Gastroesophageal sphincter (tissue), 4 donors: ENCODE measurements at regions not wholly inside any gene's neighbourhood (a gene's known extent, or its start where the extent isn't known, plus 50 kb on each side); places are given as distances from the start of the nearest gene placed in this dataset.

Source experiments
- ATAC-seq: fragments of 150-250 bp; one replicate; pipeline ENCODE4 v1.9.1; 2016; ENCODE audit warnings: mild to moderate bottlenecking, moderate library complexity
- H3K27ac ChIP-seq, 4 donors: fragments of 200-600 bp; sonication (generic) in 3 of 4; 1 replicate in 3 of 4; 2 replicates in 1 of 4; pipeline ENCODE4 v1.5.1; 2016 to 2019
- H3K27me3 ChIP-seq: fragments of 200-600 bp; sonication (generic); one replicate; pipeline ENCODE4 v1.5.1; 2019
- H3K36me3 ChIP-seq, 2 donors: fragments of 200-600 bp; sonication (generic); one replicate each; pipeline ENCODE4 v1.5.1; 2019; ENCODE audit warnings: control low read depth in 1 of 2
- H3K4me1 ChIP-seq, 3 donors: fragments of 200-600 bp; sonication (generic); 1 replicate in 2 of 3; 2 replicates in 1 of 3; pipeline ENCODE4 v1.5.1; 2016 to 2019; ENCODE audit warnings: control low read depth in 2 of 3
- H3K4me3 ChIP-seq, 2 donors: fragments of 200-600 bp; sonication (generic); one replicate each; pipeline ENCODE4 v1.5.1; 2019; ENCODE audit warnings: mild to moderate bottlenecking in 1 of 2, moderate library complexity in 1 of 2
- H3K9me3 ChIP-seq, 3 donors: fragments of 200-600 bp; sonication (generic); one replicate each; pipeline ENCODE4 v1.5.1; 2017 to 2019; ENCODE audit warnings: control low read depth in 2 of 3
- CTCF ChIP-seq, 4 experiments: fragments of 200-600 bp in 2 of 4; fragments of 450-650 bp in 2 of 4; sonication (generic) in 1 of 4; IDR thresholded peaks; one replicate each; pipeline ENCODE4 v1.5.1; 2017 to 2019; ENCODE audit warnings: antibody characterized with exemption in 4 of 4, mild to moderate bottlenecking in 2 of 4, moderate library complexity in 2 of 4
- EP300 ChIP-seq: sonication (generic); formaldehyde crosslinking; IDR thresholded peaks from one replicate; pipeline ENCODE4 v1.6.1; 2017; ENCODE audit warnings: antibody characterized with exemption, mild to moderate bottlenecking
- POLR2A ChIP-seq, 2 donors: fragments of 450-650 bp; IDR thresholded peaks; one replicate each; pipeline ENCODE4 v1.6.1; 2017; ENCODE audit warnings: antibody characterized with exemption in 2 of 2, mild to moderate bottlenecking in 2 of 2, moderate library complexity in 1 of 2
- POLR2AphosphoS5 ChIP-seq: sonication (generic); formaldehyde crosslinking; IDR thresholded peaks from one replicate; pipeline ENCODE4 v1.6.1; 2017; ENCODE audit warnings: antibody characterized with exemption
- WGBS, 2 donors: methylation state at CpG; one replicate each; pipeline ENCODE4 v1.1.5; 2018; ENCODE audit warnings: low coverage in 1 of 2; 5-methylcytosine and 5-hydroxymethylcytosine counted together

GRCh38 chr4:154064244-154064643, 275.4 kb upstream of the SFRP2 start:
- Histone ChIP-seq H3K27ac (no peak overlapping the region), H3K27me3 (no peaks in the 10 kb centered on the region), H3K9me3 (peaks cover 0 to 65% (median 0%) of the 10 kb centered on the region in 3 donors), H3K36me3 (no peaks in the 10 kb centered on the region), H3K4me3 (no peak overlapping the region), H3K4me1 (no peaks in the 10 kb centered on the region)
- TF ChIP-seq POLR2AphosphoS5, result no peak
- 67 to 70% methylated on average over 1 of the region's 1 CpG for WGBS, 2 donors
- ATAC-seq, result no peak

GRCh38 chr4:154049457-154050181, 260.7 kb upstream of the SFRP2 start:
- no peaks in the 10 kb centered on the region for H3K27me3 ChIP-seq
- H3K27ac ChIP-seq, result peak overlapping the region in 3 of 4 donors; percentile 18 to 26 (median 21)
- peaks cover 0 to 20% (median 0%) of the 10 kb centered on the region in 3 donors for H3K9me3 ChIP-seq
- no peaks in the 10 kb centered on the region for H3K4me1 ChIP-seq
- H3K4me3 ChIP-seq, result no peak overlapping the region
- 57 to 67% methylated on average over 3 to 5 of the region's 6 CpGs for WGBS, 2 donors
- H3K36me3 ChIP-seq, result no peaks in the 10 kb centered on the region
- TF ChIP-seq CTCF (IDR thresholded peaks at IDR 0.05), result no peak
- TF ChIP-seq POLR2A (IDR thresholded peaks at IDR 0.05), result no peak
- TF ChIP-seq EP300, result no peak
- TF ChIP-seq POLR2AphosphoS5, result peak; percentile 22
- ATAC-seq, result peak; percentile 79

GRCh38 chr4:154047733-154048132, 258.9 kb upstream of the SFRP2 start:
- H3K4me1 ChIP-seq, result no peaks in the 10 kb centered on the region
- no peak for ATAC-seq
- peaks cover 0 to 2% (median 0%) of the 10 kb centered on the region in 3 donors for H3K9me3 ChIP-seq
- no peaks in the 10 kb centered on the region for H3K27me3 ChIP-seq
- WGBS, 2 donors, result no CpG with 5 or more reads among the region's 1 CpG
- H3K27ac ChIP-seq, result no peak overlapping the region
- no peak for TF ChIP-seq CTCF (IDR thresholded peaks at IDR 0.05)
- no peak for TF ChIP-seq POLR2AphosphoS5
- TF ChIP-seq POLR2A (IDR thresholded peaks at IDR 0.05), result no peak
- no peak for TF ChIP-seq EP300
- no peaks in the 10 kb centered on the region for H3K36me3 ChIP-seq
- H3K4me3 ChIP-seq, result no peak overlapping the region

GRCh38 chr4:154044742-154045485, 256.0 kb upstream of the SFRP2 start:
- H3K4me3 ChIP-seq, result no peak overlapping the region
- no peak overlapping the region for H3K27ac ChIP-seq
- WGBS, 2 donors, result 60 to 67% methylated on average over 4 of the region's 4 CpGs
- TF ChIP-seq POLR2A (IDR thresholded peaks at IDR 0.05) (no peak), CTCF (IDR thresholded peaks at IDR 0.05) (no peak), POLR2AphosphoS5 (no peak), EP300 (no peak)
- no peaks in the 10 kb centered on the region for H3K36me3 ChIP-seq
- H3K4me1 ChIP-seq, result no peaks in the 10 kb centered on the region
- no peak for ATAC-seq
- H3K9me3 ChIP-seq, result no peaks in the 10 kb centered on the region
- H3K27me3 ChIP-seq, result no peaks in the 10 kb centered on the region

GRCh38 chr4:154044108-154044531, 255.2 kb upstream of the SFRP2 start:
- no peak for ATAC-seq
- no peak for TF ChIP-seq POLR2AphosphoS5
- TF ChIP-seq EP300, result no peak
- no peak for TF ChIP-seq CTCF (IDR thresholded peaks at IDR 0.05)
- TF ChIP-seq POLR2A (IDR thresholded peaks at IDR 0.05), result no peak

More at GRCh38 chr4:154044108-154044531, 255.2 kb upstream of the SFRP2 start:
- H3K27me3 ChIP-seq, result no peaks in the 10 kb centered on the region
- H3K4me3 ChIP-seq, result no peak overlapping the region
- H3K36me3 ChIP-seq, result no peaks in the 10 kb centered on the region
- H3K4me1 ChIP-seq, result no peaks in the 10 kb centered on the region
- H3K27ac ChIP-seq, result no peak overlapping the region
- WGBS, 2 donors, result 83 to 92% methylated on average over 3 to 4 of the region's 4 CpGs
- H3K9me3 ChIP-seq, result no peaks in the 10 kb centered on the region
